Loucy (cell line): ENCODE measurements at regions not wholly inside any gene's neighbourhood (a gene's known extent, or its start where the extent isn't known, plus 50 kb on each side); places are given as distances from the start of the nearest gene placed in this dataset.

Source experiments
- CTCF ChIP-seq: fragments of 200-600 bp; sonication (generic); conservative IDR thresholded peaks from 2 replicates; pipeline ENCODE4 v1.5.1; 2014; ENCODE audit warnings: mild to moderate bottlenecking, antibody characterized with exemption, low read length
- EZH2phosphoT487 ChIP-seq: fragments of 200-600 bp; IDR thresholded peaks from 2 replicates; pipeline ENCODE4 v1.6.1; 2018; ENCODE audit warnings: antibody characterized with exemption, mild to moderate bottlenecking, moderate library complexity, borderline replicate concordance

- TF ChIP-seq CTCF = no peak
- TF ChIP-seq EZH2phosphoT487 = no peak
Measured at GRCh38 chr3:176275113-176275512, 922.2 kb downstream of the TBL1XR1 start.
